Astrocyte of the spinal cord (primary cell): ENCODE measurements at regions not wholly inside any gene's neighbourhood (a gene's known extent, or its start where the extent isn't known, plus 50 kb on each side); places are given as distances from the start of the nearest gene placed in this dataset.
"Not testable (repeated sequence)": the region's sequence is repeated elsewhere in the genome, so short reads cannot be mapped to it uniquely, and the experiment has no call there.

Experiments
- DNase-seq: peaks from one replicate; pipeline ENCODE4 v3.0.0; 2011; ENCODE audit warnings: low read depth, low spot score
- H3K4me3 ChIP-seq: 2 replicates; pipeline ENCODE4 v1.5.1; 2011; ENCODE audit warnings: low read depth, mild to moderate bottlenecking, low read length, moderate library complexity
- in situ Hi-C: cut with HindIII; loops from 2 replicates; pipeline ENCODE4 v1.10.0; 2017; ENCODE audit warnings: low sequenced_read_pairs
- TF ChIP-seq, protein P1 (sequence below): IDR thresholded peaks from 2 replicates; pipeline ENCODE4 v1.5.1; 2012; ENCODE audit warnings: low read depth, mild to moderate bottlenecking, low read length, inconsistent platforms

GRCh38 chr10:87300163-87300562 is 57.4 kb upstream of the NUTM2D start:
- H3K4me3 ChIP-seq, in situ Hi-C loops, DNase-seq: not testable (repeated sequence)

- in situ Hi-C loops, H3K4me3 ChIP-seq, DNase-seq: not testable (repeated sequence)
- TF ChIP-seq, protein P1, sequence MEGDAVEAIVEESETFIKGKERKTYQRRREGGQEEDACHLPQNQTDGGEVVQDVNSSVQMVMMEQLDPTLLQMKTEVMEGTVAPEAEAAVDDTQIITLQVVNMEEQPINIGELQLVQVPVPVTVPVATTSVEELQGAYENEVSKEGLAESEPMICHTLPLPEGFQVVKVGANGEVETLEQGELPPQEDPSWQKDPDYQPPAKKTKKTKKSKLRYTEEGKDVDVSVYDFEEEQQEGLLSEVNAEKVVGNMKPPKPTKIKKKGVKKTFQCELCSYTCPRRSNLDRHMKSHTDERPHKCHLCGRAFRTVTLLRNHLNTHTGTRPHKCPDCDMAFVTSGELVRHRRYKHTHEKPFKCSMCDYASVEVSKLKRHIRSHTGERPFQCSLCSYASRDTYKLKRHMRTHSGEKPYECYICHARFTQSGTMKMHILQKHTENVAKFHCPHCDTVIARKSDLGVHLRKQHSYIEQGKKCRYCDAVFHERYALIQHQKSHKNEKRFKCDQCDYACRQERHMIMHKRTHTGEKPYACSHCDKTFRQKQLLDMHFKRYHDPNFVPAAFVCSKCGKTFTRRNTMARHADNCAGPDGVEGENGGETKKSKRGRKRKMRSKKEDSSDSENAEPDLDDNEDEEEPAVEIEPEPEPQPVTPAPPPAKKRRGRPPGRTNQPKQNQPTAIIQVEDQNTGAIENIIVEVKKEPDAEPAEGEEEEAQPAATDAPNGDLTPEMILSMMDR, result peak; percentile 32
These were observed 56.0 kb upstream of the NUTM2D start for GRCh38 chr10:87301466-87302115.

- in situ Hi-C loops, DNase-seq: not testable (repeated sequence)
These were observed 55.4 kb upstream of the NUTM2D start for GRCh38 chr10:87302132-87302531.

GRCh38 chr10:87303707-87304106 is 53.8 kb upstream of the NUTM2D start:
- H3K4me3 ChIP-seq, in situ Hi-C loops, DNase-seq: not testable (repeated sequence)

More at GRCh38 chr10:87302132-87302531, 55.4 kb upstream of the NUTM2D start:
- not testable (repeated sequence) for H3K4me3 ChIP-seq

- in situ Hi-C loops, result not testable (repeated sequence)
These were observed 50.9 kb upstream of the NUTM2D start for GRCh38 chr10:87306681-87307080.

More at GRCh38 chr10:87306681-87307080, 50.9 kb upstream of the NUTM2D start:
- not testable (repeated sequence) for DNase-seq, H3K4me3 ChIP-seq
